Pulmonary artery endothelial cell (primary cell): ENCODE measurements at regions not wholly inside any gene's neighbourhood (a gene's known extent, or its start where the extent isn't known, plus 50 kb on each side); places are given as distances from the start of the nearest gene placed in this dataset.
"Not testable (repeated sequence)": the region's sequence is repeated elsewhere in the genome, so short reads cannot be mapped to it uniquely, and the experiment has no call there.

Experiments
- DNase-seq: peaks from one replicate; pipeline ENCODE4 v3.0.0-alpha.2; 2011; ENCODE audit warnings: low read depth, low spot score

DNA sequence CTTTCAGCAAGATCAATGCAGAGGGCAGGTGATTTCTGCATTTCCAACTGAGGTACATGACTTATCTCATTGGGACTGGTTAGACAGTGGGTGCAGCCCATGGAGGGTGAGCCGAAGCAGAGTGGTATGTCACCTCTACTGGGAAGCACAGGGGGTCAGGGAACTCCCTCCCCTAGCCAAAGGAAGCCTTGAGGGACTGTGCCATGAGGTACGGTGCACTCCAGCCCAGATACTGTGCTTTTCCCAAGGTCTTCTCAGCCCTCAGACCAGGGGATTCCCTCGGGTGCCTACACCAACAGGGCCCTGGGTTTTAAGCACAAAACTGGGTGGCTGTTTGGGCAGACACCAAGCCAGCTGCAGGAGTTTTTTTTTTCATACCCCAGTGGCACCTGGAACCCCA, 329.5 kb upstream of the TMEFF2 start:
- not testable (repeated sequence) for DNase-seq

DNA sequence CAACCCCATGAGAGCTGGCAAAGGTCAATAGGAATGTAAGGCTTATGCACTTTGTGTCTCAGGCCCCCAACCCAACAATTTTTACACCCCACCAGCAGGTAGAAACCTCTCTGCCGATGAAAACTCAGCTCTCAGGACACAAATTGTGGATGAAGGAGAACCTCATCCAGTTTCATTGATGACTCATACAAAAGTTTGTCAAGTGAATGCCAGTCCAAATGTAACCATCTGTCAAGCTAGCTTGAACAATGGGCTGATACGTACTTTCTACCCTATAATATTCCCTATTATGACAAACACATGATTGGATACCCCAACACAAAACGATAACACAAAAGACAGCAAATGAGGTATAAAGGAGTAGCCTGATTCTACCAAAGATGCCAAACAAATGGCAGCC, 321.2 kb upstream of the TMEFF2 start:
- DNase-seq = no peak

DNA sequence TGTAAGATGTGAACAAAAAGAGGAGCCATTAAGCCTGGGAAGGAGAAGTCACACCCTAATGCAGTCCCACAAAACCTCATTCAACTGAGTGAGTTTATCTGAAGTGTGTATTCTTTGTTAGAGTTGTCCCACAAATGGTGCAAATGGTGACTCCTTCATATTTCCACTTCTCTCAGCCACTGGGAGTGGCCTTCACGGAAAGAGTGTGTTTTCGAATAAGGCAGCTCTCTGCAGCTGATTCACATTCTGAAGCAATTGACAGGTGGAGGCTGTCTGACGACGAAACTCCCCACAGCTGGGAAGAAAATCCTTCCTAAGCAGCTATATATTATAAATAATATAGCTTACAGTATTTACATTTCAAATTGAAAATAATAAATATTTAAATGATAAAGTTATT, 318.8 kb upstream of the TMEFF2 start:
- DNase-seq = no peak

DNA sequence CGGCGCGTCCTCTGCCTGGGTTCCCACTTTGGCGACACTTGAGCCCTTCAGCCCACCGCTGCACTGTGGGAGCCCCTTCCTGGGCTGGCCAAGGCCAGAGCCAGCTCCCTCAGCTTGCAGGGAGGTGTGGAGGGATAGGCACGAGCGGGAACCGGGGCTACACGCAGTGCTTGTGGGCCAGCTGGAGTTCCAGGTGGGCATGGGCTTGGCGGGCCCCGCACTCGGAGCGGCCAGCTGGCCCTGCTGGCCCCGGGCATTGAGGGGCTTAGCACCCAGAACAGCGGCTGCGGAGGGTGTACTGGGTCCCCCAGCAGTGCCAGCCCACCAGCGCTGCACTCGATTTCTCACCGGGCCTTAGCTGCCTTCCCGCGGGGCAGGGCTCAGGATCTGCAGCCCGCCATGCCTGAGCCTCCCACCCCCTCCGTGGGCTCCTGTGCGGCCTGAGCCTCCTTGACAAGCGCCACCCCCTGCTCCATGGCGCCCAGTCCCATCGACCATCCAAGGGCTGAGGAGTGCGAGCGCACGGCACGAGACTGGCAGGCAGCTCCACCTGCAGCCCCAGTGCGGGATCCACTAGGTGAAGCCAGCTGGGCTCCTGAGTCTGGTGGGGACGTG, 313.2 kb upstream of the TMEFF2 start:
- DNase-seq = not testable (repeated sequence)

DNA sequence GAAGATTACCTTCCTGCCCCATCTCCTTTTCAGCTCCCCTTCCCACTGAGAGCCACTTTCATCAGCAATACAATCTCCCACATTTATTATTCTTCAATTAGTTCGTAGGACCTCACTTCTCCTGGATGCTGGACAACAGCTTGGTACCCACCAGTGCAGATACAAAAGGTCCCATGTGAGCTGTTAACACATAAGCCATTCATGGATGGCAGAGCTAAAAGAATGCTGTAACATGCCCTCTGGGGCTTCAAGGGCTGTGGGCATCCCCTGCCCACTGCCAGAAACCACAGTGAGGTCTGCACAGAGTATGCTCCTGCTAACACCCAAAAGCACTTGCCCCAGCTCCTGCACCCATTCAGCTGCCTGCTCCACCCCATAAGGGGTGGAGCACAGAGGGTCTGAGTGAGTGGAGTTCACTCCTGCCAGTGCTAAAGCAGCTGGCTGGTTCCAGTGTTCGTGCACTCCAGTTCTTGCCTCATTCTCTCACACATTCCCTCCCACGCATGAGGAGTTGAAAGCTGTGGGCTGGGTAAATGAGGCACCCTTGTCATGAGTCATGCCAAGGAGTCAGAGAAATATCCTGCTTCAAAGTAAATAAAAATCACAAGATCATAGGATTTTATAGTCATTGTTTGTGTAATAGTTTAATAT, 305.9 kb upstream of the TMEFF2 start:
- no peak for DNase-seq

DNA sequence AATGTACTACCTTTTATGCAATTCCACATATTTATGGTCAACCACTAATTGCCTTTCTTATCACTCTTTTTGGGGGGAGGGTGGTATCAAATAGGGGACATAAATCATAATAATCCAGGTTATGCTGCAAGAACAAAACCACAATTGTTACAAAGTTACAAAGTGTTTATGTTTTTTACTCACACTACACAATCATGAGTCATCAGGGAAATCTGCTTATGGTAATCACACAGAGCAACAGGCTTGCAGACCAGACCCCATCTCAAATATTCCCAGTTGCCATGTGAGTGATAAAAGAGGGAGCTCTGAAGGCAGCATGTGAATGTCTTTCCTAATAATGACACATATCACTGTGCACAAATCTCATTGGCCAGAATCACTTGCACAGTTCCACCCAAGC, 304.7 kb upstream of the TMEFF2 start:
- DNase-seq = no peak

DNA sequence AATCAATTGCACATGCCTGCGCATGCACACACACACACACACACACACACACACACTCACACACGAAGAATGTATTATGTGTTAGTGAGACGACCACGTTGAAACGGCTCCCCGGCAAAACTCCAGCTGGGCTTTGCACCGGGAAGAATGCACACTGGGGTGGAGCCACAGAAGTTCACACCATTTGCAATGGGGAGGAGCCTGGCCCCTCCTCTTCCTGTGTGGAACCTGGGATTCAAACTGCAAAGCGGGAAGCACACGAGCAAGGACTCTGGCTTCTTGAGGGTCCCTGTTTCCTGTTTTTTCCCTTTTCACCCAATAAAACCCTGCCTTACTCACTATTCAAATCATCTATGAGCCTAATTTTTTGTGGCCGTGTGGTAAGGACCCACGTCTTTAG, 304.0 kb upstream of the TMEFF2 start:
- no peak for DNase-seq

DNA sequence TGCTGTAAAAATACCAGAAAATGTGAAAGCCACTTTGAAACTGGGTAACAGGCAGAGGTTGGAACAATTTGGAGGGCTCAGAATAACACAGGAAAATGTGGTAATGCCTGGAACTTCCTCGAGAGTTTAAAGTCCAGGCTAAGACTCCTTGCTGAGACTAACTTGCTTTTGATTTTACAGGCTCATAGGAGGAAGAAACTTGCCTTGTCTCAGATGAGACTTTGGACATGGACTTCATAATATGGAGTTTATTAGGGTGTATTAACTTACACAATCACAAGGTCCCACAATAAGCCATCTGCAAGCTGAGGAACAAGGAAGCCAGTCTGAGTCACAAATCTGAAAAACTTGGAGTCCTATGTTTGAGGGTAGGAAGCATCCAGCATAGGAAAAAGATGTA, 293.4 kb upstream of the TMEFF2 start:
- not testable (repeated sequence) for DNase-seq

DNA sequence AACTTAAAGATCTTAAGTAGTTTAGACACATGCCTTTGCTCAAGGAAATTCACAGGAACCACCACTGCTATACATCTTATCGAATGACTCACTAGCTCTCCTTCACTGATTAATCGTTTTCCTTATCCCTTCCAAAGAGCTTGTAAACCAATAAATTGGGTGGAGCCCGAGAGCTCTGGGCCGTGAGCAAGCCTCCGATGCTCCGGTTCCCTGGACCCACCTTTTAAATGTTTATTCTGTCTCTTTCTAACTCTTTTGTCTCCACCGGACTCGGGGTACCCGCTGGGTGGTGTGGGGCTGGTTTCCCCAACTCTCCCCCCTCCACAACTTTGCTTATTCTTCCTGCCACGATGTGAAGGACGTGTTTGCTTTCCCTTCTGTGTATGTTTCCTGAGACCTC, 292.9 kb upstream of the TMEFF2 start:
- no peak for DNase-seq

DNA sequence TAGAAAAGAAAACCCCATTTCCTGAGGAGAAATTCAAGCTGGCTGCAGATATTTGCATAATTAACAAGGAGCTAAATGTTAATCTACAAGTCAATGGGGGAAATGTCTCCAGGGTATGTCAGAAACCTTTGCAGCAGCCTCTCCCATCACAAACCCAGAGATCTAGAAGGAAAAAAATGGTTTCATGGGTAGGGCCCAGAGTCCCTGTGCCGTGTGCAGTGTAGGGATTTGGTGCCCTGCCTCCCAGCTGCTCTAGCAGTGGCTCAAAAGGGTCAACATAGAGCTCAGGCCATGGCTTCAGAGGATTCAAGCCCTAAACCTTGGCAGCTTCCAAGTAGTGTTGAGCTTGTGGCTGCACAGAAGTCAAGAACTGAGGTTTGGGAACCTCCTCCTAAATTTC, 290.2 kb upstream of the TMEFF2 start:
- no peak for DNase-seq

DNA sequence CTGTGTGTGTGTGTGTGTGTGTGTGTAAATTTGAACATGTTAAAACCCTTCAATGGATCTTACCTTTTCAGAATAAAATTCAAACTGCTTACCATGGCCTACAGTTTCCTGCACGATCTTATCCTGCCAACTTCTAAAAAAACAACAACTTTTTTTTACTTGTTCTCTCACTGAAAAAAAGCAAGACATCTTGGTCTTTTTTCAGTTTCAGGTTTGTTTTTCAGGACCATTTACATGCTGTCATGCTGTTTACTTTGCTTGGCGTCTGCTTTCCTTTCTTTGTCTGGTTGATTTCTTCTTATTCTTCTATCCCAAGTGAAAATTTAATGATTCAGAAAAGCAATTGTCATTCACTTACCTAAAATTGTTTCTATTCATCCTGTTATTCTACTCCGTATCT, 286.3 kb upstream of the TMEFF2 start:
- no peak for DNase-seq

DNA sequence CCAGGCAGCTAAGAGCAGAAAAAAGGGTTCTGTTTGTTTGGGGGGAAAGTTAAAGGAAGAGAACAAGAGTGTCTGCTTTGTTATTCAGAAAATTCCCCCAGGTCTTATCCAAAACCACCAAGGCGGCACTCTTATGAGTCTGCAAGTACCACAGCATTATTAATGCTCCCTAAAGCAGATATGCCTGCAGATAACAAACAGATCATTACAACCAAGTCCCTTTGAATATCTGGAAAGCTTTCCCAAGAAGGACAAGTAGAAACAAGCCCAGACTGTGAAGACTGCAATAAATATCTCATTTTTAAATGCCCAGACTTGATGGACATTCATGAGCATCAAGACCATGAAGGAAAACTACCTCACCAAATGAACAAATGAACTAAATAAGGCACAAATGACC, 278.6 kb upstream of the TMEFF2 start:
- DNase-seq = no peak

DNA sequence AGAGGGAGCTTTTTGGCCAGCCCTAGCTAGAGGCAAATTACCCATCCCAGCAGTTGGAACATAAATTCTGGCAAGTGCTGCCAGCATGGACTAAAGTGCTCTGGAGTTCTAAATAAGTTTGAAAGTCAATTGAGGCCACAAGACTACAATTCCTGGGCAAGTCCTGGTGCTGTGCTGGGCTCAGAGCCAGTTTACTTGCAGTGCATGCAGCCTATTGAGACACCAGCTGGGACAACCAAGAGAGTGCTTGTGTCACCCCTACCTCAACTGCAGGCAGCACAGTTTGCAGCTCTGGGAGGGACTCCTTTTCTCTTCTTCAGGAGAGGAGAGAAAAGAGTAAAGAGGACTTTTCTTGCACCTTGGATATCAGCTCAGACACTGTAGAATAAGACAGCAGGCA, 277.2 kb upstream of the TMEFF2 start:
- DNase-seq = no peak

DNA sequence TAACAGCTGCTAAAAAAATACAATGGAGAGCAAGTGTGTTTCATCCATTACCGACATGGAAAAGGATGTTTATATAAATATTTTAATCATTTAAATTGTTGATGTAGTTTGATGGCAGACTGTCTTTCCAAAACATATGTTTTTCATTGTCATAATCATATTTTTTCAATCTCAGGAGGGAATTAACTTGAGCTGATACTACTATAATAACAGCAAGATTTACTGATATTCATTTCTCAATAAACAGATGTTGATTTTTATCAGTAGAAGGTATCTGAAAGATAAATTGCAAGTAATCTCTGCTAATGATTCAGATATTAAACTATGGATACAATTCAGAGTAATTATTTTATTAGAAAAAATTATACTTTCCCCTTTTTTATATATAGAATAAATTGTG, 274.9 kb upstream of the TMEFF2 start:
- DNase-seq = no peak

DNA sequence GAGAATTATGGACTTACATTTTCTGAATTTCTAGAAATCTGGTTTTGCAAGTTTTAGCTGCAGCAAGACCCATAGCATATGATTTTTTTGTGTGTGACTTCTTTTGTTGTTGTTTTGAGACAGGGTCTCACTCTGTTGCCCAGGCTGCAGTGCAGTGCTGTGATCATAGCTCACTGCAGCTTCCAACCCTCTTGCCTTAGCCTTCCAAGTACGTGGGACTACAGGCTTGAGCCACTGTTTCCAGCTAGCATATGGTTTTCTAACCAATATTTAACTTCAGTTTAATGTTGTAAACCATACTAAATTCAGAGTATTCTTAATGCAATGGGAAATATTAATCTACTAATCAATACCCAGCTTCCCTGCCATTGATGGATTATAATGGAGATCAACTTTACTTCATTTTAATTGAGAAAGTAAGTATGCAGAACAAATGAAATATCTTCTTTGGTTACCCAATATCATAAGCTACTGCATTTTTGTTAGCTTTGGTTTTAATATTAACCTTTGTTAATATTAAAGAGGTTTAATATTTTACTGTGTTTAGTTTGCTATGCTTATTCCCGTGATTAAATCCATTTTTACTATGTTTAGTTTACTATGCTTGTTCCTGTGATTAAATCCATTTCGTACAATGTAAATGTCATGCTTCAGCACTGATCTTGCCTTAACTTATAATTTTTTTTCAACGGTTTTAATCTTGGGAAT, 273.4 kb upstream of the TMEFF2 start:
- no peak for DNase-seq

DNA sequence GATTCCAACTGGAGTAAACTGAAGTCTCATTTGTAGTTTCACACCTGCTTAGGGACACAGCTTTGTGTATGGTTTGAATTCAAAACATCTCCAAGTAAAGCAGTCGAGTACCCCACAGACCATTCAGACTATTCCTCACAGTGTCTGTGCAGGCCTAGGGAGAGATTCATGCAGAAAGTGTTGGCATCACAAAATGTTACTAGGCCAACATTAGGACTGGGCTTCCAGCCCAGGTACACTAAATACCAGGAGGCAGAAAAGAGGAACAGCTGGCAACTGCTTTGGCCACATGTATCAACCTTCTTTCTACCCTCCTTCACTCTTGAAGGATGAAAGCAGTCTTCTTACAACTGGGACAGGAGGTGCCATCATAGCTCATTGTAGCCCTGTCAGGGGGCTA, 270.4 kb upstream of the TMEFF2 start:
- DNase-seq = no peak

DNA sequence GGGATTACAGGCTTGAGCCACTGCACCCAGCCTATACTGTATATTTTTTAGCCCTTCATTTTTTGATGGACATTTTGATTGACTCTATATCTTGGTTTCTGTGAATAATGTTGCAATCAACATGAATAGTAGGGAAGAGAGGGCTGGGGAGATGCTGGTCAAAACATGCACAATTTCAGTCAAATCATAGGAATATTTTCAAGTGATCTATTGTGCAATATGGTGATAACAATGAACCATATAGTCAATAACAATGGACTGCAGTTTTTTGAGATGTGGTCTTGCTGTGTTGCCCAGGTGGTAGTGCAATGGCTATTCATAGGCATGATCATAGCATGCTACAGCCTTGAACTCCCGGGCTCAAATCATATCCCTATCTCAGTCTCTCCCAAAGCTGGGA, 264.7 kb upstream of the TMEFF2 start:
- DNase-seq = no peak

DNA sequence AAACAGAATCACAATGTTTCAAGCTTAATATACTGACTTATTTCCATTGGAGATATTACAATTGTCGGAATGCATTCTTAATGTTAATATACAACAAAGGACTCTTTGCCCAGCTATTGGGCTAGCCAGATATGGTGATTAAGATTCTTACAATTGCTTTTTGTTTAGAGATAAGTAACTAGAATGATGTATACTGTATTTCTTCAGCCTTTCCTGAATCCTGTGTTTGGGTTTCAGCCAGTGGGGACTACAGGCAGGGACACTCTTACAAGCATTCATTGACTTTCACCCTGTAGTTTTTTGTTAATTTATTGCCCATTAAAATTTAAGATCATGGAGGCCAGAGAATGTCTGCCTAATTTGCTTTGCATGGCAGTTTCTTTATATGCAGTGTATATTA, 254.1 kb upstream of the TMEFF2 start:
- no peak for DNase-seq

DNA sequence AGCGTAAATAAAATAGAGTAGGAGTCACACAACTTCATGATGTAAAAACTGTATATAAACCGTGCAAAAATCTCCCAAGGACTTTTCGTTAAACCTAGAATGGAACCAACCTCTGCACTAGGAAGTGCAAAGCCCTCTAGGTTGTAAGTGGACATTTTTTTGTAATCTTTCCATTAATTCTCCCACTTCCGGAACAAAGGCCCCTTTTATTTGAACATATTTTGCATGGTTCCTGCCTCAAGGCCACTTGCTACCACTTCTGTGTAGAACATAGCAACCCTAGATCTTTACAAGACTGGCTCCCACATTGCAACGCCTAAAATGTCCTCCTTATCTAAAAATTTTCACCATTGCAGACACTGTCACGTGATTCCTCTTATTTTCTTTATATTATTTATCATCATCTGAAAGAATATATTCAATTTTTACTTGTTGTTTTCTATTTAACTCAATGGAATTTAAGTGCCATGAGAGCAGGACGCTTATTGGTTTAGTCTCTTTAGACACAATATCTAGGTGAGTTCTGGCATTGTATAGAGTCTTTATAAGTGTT, 249.6 kb upstream of the TMEFF2 start:
- DNase-seq = no peak

DNA sequence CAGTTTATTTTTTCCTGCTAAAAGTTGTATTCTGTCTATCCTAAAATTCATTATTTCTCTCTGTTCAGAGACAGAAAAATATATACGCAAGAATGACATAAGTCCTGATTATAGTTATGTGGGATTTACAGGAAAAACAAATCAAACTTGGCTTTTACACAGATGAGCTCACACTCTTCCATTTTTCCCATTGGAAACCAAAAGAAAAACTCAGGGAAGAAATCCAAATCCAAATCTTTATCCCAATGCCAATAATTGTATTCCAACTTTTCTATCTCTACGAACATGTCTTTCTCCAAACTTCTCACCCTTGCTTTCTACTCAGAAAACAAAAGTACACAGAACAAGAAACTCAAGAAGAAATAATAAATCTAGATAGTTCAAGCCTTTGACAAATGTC, 249.1 kb upstream of the TMEFF2 start:
- no peak for DNase-seq

DNA sequence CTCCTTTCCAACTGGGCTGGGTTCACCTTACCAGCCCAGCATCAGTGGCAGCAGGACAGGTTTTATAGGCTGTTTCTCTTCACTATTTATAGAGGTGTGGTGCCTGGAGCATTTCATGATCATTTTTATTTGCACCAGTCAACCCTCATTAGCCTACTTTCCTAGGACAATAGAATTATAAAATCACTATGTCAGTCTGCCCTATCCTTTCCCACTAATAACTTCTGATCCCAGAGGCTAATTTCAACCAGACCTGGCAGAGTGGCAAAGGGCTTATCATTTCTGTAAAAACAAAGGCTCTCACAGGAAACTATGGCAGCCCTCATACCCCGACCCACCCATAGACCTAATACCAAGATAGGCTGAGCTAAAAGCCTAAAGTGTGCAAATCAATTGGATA, 243.5 kb upstream of the TMEFF2 start:
- DNase-seq = no peak

DNA sequence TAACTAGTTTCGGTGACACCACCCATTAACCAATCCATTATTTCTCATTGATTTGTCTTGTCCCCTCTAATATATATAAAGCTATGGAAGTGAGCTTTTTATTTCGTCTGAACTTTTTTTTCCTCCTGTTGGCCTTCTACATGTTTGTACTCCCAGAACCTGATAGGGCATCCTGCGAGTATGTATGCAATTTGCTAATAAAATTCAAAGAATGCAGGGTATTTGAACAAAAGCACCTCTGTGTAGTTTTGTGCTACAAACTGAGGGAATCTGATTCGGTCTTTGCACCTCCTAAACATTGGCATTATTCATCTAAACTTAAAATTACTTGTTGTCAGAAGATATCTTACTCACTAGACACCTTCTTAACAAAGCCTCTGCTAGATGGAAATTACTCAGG, 242.9 kb upstream of the TMEFF2 start:
- DNase-seq = no peak

DNA sequence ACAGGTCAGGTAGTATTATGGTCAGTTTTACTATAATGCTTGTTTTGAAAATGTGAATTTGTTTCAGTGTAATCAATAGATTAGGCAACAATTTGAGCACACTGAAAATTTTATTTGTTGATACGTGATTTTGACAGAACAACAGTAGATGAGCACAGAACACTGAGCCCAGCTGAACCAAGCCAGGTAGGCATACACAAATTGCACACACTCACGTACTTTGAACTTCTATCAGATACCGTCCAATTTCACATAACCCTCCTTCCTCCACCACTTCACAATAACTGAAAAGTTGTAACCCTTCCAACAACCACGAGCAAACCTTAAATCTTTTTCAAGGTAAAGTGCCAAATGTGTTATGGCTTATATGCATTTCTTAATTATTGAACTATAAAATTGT, 229.5 kb upstream of the TMEFF2 start:
- no peak for DNase-seq
